CD4-positive, alpha-beta T cell (primary cell): ENCODE measurements at regions not wholly inside any gene's neighbourhood (a gene's known extent, or its start where the extent isn't known, plus 50 kb on each side); places are given as distances from the start of the nearest gene placed in this dataset.

Experiments
- ATAC-seq: fragments of 200-7000 bp; cut with Tn5 transposase; one replicate; pipeline ENCODE4 v1.10.0; 2022; ENCODE audit warnings: mild to moderate bottlenecking; ENCODE audit not compliant: poor library complexity
- CTCF ChIA-PET: fragments of 350-600 bp; sonication (Branson Sonifier 250); formaldehyde crosslinking; loops from one replicate; lab custom pipeline; 2021; ENCODE audit warnings: antibody characterized with exemption, inconsistent platforms; lab: Charles Lee
- POLR2A ChIA-PET: fragments of 350-600 bp; sonication (Branson Sonifier 250); formaldehyde crosslinking; loops from one replicate; lab custom pipeline; 2021; ENCODE audit warnings: antibody characterized with exemption, inconsistent platforms; lab: Charles Lee
- DNase-seq, 14 experiments: peaks; one replicate each; pipeline ENCODE4 v3.0.0-alpha.2; 2013 to 2020; ENCODE audit warnings: mixed read lengths in 2 of 14
- H3K27ac ChIP-seq, 2 donors: one replicate each; pipeline versions ENCODE4 v1.5.1 to v1.7.0; 2013; ENCODE audit warnings: low read length in 2 of 2, low read depth in 1 of 2, mild to moderate bottlenecking in 1 of 2
- H3K27me3 ChIP-seq, 2 experiments: 1 replicate in 1 of 2; 2 replicates in 1 of 2; pipeline versions ENCODE4 v1.6.1 to v1.7.0; 2013; ENCODE audit warnings: low read length in 2 of 2, control low read depth in 1 of 2, mild to moderate bottlenecking in 1 of 2, moderate library complexity in 1 of 2; ENCODE audit not compliant: insufficient read depth in 2 of 2, control insufficient read depth in 1 of 2
- H3K36me3 ChIP-seq: one replicate; pipeline ENCODE4 v1.6.1; 2013; ENCODE audit warnings: low read length, control low read depth; ENCODE audit not compliant: insufficient read depth
- H3K4me1 ChIP-seq: one replicate; pipeline ENCODE4 v1.6.1; 2013; ENCODE audit warnings: low read length, control low read depth; ENCODE audit not compliant: insufficient read depth
- H3K4me3 ChIP-seq: one replicate; pipeline ENCODE4 v1.5.1; 2013; ENCODE audit warnings: mild to moderate bottlenecking, low read length, moderate library complexity
- H3K9me3 ChIP-seq, 2 experiments: 1 replicate in 1 of 2; 2 replicates in 1 of 2; pipeline versions ENCODE4 v1.6.1 to v1.7.0; 2013; ENCODE audit warnings: low read length in 2 of 2, mild to moderate bottlenecking in 2 of 2, control low read depth in 1 of 2, moderate library complexity in 1 of 2; ENCODE audit not compliant: control insufficient read depth in 1 of 2, insufficient read depth in 1 of 2
- H3K27ac Mint-ChIP-seq: one replicate; pipeline ENCODE4 v1.8.0; 2020; ENCODE audit warnings: mixed read lengths
- H3K27me3 Mint-ChIP-seq: one replicate; pipeline ENCODE4 v1.8.0; 2021; ENCODE audit warnings: mixed read lengths
- H3K36me3 Mint-ChIP-seq: one replicate; pipeline ENCODE4 v1.8.0; 2021; ENCODE audit warnings: low read depth, mixed read lengths
- H3K4me1 Mint-ChIP-seq: one replicate; pipeline ENCODE4 v1.8.0; 2021; ENCODE audit warnings: low read depth, mixed read lengths
- H3K4me3 Mint-ChIP-seq: one replicate; pipeline ENCODE4 v1.8.0; 2020; ENCODE audit warnings: mild to moderate bottlenecking, mixed read lengths
- H3K9me3 Mint-ChIP-seq: one replicate; pipeline ENCODE4 v1.8.0; 2020; ENCODE audit warnings: mixed read lengths
- intact Hi-C, 2 experiments: fragments of 100-400 bp; cut with DNase I in 1 of 2; cut with micrococcal nuclease in 1 of 2; formaldehyde crosslinking; loops; one replicate each; pipeline versions ENCODE4 v1.15.1 to v1.9.0; 2023 to 2025; cut with DNase I, micrococcal nuclease
- TF ChIP-seq, protein P1 (sequence below): fragments of 200-600 bp; IDR thresholded peaks from one replicate; pipeline ENCODE4 v1.8.0; 2022; ENCODE audit warnings: antibody characterized with exemption, mild to moderate bottlenecking

DNA sequence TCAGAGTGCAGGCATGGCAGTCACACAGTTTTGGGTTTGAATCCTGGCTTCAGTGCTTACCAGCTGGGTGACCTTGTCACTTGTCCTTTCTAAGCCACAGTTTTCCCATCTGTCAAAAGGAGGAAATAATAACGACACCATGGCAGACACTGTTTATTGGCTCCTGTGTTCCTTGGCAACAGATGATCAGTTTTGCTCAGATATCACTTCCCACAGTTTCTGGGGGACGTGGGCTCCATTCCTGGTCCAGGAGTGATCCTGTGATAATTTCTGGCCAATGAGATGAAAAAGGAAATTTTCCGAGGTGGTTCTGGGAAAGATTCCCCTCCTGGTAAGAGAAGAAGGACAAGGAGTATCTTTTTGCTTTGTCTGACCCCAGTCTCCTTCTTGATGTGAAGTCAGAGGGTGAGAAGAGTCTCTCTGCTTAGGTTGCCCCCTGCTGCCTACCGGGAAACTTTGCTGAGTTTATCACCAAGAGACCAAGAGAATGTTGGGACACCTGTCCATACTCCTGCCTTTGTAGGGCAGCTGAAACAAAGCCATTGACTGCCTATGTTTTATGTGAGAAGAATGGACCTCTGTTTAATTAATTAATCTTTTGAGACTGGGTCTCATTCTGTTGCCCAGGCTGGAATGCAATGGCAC lies 178.9 kb upstream of the NRXN3 start:
- no peaks in the 10 kb centered on the region for H3K36me3 Mint-ChIP-seq
- no peaks in the 10 kb centered on the region for H3K4me1 Mint-ChIP-seq
- H3K4me3 ChIP-seq, result no peak overlapping the region
- intact Hi-C loops, result loop anchor here in 1 of 2 experiments (10.0 kb wide), 1 partner anchor 336 kb away; no protein-coding TSS in a partner anchor
- no peaks in the 10 kb centered on the region for H3K27me3 ChIP-seq
- H3K27ac ChIP-seq, result no peak overlapping the region
- H3K4me3 Mint-ChIP-seq, result no peak overlapping the region
- no peaks in the 10 kb centered on the region for H3K36me3 ChIP-seq
- ChIA-PET CTCF (no interaction called here), POLR2A (no interaction called here)
- no peak for ATAC-seq
- TF ChIP-seq, protein P1, sequence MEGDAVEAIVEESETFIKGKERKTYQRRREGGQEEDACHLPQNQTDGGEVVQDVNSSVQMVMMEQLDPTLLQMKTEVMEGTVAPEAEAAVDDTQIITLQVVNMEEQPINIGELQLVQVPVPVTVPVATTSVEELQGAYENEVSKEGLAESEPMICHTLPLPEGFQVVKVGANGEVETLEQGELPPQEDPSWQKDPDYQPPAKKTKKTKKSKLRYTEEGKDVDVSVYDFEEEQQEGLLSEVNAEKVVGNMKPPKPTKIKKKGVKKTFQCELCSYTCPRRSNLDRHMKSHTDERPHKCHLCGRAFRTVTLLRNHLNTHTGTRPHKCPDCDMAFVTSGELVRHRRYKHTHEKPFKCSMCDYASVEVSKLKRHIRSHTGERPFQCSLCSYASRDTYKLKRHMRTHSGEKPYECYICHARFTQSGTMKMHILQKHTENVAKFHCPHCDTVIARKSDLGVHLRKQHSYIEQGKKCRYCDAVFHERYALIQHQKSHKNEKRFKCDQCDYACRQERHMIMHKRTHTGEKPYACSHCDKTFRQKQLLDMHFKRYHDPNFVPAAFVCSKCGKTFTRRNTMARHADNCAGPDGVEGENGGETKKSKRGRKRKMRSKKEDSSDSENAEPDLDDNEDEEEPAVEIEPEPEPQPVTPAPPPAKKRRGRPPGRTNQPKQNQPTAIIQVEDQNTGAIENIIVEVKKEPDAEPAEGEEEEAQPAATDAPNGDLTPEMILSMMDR, result no peak
- H3K9me3 Mint-ChIP-seq, result no peaks in the 10 kb centered on the region
- peaks cover 0 to 7% of the 10 kb centered on the region in 2 experiments for H3K9me3 ChIP-seq
- no peak overlapping the region for H3K27ac Mint-ChIP-seq
- no peak for DNase-seq
- H3K27me3 Mint-ChIP-seq, result no peaks in the 10 kb centered on the region
- no peaks in the 10 kb centered on the region for H3K4me1 ChIP-seq

DNA sequence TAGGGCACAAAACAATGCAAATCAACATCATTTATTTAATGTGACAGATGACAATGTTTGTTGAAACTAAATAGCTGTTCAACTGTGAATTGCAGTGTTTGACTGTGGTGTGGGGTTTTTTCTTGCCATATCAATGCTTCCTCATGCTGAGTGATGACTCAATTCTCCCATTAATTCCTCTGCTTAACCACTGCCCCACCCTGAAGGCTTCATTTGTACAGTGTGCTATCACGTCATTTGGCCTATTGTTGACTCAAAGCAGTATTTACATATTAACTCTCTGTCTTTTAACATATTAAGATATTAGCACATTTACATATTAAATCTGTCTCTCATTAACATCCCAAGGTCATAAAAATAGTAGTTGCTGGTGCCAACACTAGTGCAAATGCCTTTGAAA lies 164.8 kb upstream of the NRXN3 start:
- H3K4me3 ChIP-seq, result no peak overlapping the region
- H3K4me1 ChIP-seq, result no peaks in the 10 kb centered on the region
- intact Hi-C loops, result no loop called here
- peaks cover 0 to 2% of the 10 kb centered on the region in 2 experiments for H3K27me3 ChIP-seq
- Mint-ChIP-seq H3K27me3 (peaks cover 22% of the 10 kb centered on the region), H3K27ac (no peak overlapping the region), H3K4me3 (no peak overlapping the region), H3K9me3 (peaks cover 13% of the 10 kb centered on the region), H3K36me3 (no peaks in the 10 kb centered on the region), H3K4me1 (no peaks in the 10 kb centered on the region)
- peaks cover 3 to 17% of the 10 kb centered on the region in 2 experiments for H3K9me3 ChIP-seq
- ATAC-seq, result no peak
- peak in 1 of 14 experiments; percentile 15 for DNase-seq
- ChIA-PET POLR2A (no interaction called here), CTCF (no interaction called here)
- TF ChIP-seq, protein P1, result no peak
- H3K27ac ChIP-seq, result no peak overlapping the region
- H3K36me3 ChIP-seq, result no peaks in the 10 kb centered on the region

DNA sequence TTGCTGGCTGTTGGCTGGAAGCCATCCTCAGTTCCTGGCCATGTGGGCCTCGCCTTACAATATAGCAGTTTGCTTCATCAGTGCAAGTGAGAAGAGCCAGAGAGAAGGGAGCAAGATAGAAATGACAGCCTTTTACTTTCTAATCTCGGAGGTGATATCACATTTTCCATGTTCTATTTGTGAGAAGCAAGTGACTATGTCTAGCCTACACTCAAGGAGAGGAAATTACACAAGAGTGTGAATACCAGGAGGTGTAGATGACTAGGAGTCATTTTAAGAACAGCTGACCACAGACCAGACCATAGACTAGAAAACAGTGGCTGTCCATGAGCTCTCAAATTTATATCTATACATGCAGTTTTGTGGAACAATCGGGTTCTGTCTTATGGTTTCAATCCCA lies 163.0 kb upstream of the NRXN3 start:
- Mint-ChIP-seq H3K36me3 (no peaks in the 10 kb centered on the region), H3K27ac (no peak overlapping the region), H3K9me3 (peaks cover 9% of the 10 kb centered on the region), H3K4me1 (no peaks in the 10 kb centered on the region), H3K27me3 (peaks cover 27% of the 10 kb centered on the region), H3K4me3 (no peak overlapping the region)
- ATAC-seq, result no peak
- Histone ChIP-seq H3K27me3 (peaks cover 0 to 2% of the 10 kb centered on the region in 2 experiments), H3K27ac (no peak overlapping the region), H3K4me3 (no peak overlapping the region), H3K36me3 (no peaks in the 10 kb centered on the region), H3K9me3 (peaks cover 3 to 17% of the 10 kb centered on the region in 2 experiments), H3K4me1 (no peaks in the 10 kb centered on the region)
- POLR2A ChIA-PET, result no interaction called here
- CTCF ChIA-PET, result no interaction called here
- TF ChIP-seq, protein P1, result no peak
- DNase-seq, result no peak
- intact Hi-C loops, result no loop called here
